Breast epithelium (tissue), 3 donors: ENCODE measurements at regions not wholly inside any gene's neighbourhood (a gene's known extent, or its start where the extent isn't known, plus 50 kb on each side); places are given as distances from the start of the nearest gene placed in this dataset.

Source experiments
- CTCF ChIP-seq, 3 donors: fragments of 450-650 bp; IDR thresholded peaks; one replicate each; pipeline ENCODE4 v1.5.1; 2016 to 2017; ENCODE audit warnings: antibody characterized with exemption in 3 of 3, mild to moderate bottlenecking in 3 of 3, moderate library complexity in 3 of 3
- POLR2A ChIP-seq: fragments of 450-650 bp; IDR thresholded peaks from one replicate; pipeline ENCODE4 v1.6.1; 2016; ENCODE audit warnings: antibody characterized with exemption, mild to moderate bottlenecking, moderate library complexity

GRCh38 chr14:41362139-41362538 lies 244.5 kb upstream of the LRFN5 start:
- no peak for TF ChIP-seq POLR2A
- TF ChIP-seq CTCF (IDR thresholded peaks at IDR 0.05), result no peak
